CD4-positive, alpha-beta T cell treated with Interleukin-15 for 1 hour (primary cell): ENCODE measurements at regions not wholly inside any gene's neighbourhood (a gene's known extent, or its start where the extent isn't known, plus 50 kb on each side); places are given as distances from the start of the nearest gene placed in this dataset.

Experiments
- DNase-seq: peaks from one replicate; pipeline ENCODE4 v3.0.0-alpha.2; 2020

- no peak for DNase-seq
Observed at GRCh38 chr13:105825071-105825470, 710.4 kb downstream of the EFNB2 start.

- DNase-seq: no peak
Observed at GRCh38 chr13:105821337-105821736, 714.1 kb downstream of the EFNB2 start.

GRCh38 chr13:105820415-105820814 is 715.0 kb downstream of the EFNB2 start:
- no peak for DNase-seq

GRCh38 chr13:105817498-105817897 is 718.0 kb downstream of the EFNB2 start:
- no peak for DNase-seq

GRCh38 chr13:105816994-105817393 is 718.5 kb downstream of the EFNB2 start:
- no peak for DNase-seq

- no peak for DNase-seq
Observed at GRCh38 chr13:105814902-105815250, 720.6 kb downstream of the EFNB2 start.

- no peak for DNase-seq
Observed at GRCh38 chr13:105814219-105814901, 721.1 kb downstream of the EFNB2 start.

GRCh38 chr13:105806628-105806920 is 728.9 kb downstream of the EFNB2 start:
- DNase-seq: no peak

- no peak for DNase-seq
Observed at GRCh38 chr13:105805892-105806627, 729.4 kb downstream of the EFNB2 start.

GRCh38 chr13:105804561-105805190 is 730.8 kb downstream of the EFNB2 start:
- DNase-seq: no peak

- no peak for DNase-seq
Observed at GRCh38 chr13:105799155-105799554, 736.3 kb downstream of the EFNB2 start.

- no peak for DNase-seq
Observed at GRCh38 chr13:105798541-105798940, 736.9 kb downstream of the EFNB2 start.

GRCh38 chr13:105796081-105796480 is 739.4 kb downstream of the EFNB2 start:
- no peak for DNase-seq

- no peak for DNase-seq
Observed at GRCh38 chr13:105790923-105791322, 744.5 kb downstream of the EFNB2 start.

- no peak for DNase-seq
Observed at GRCh38 chr13:105788530-105788929, 746.9 kb downstream of the EFNB2 start.

- DNase-seq: no peak
Observed at GRCh38 chr13:105787632-105788031, 747.8 kb downstream of the EFNB2 start.

- DNase-seq: no peak
Observed at GRCh38 chr13:105785436-105785835, 750.0 kb downstream of the EFNB2 start.

- DNase-seq: no peak
Observed at GRCh38 chr13:105783261-105783660, 752.2 kb downstream of the EFNB2 start.

- no peak for DNase-seq
Observed at GRCh38 chr13:105778196-105778595, 757.3 kb downstream of the EFNB2 start.

GRCh38 chr13:105774739-105775460 is 760.6 kb downstream of the EFNB2 start:
- DNase-seq: no peak

GRCh38 chr13:105773863-105774538 is 761.5 kb downstream of the EFNB2 start:
- DNase-seq: no peak

GRCh38 chr13:105773241-105773640 is 762.2 kb downstream of the EFNB2 start:
- DNase-seq: no peak

- DNase-seq: no peak
Observed at GRCh38 chr13:105764486-105764885, 771.0 kb downstream of the EFNB2 start.
